AG04450 (cell line): ENCODE measurements at regions not wholly inside any gene's neighbourhood (a gene's known extent, or its start where the extent isn't known, plus 50 kb on each side); places are given as distances from the start of the nearest gene placed in this dataset.

Experiments used
- CTCF ChIA-PET: fragments of 300-600, 350-600 bp; formaldehyde crosslinking; extraction: SDS; loops from one replicate; lab custom pipeline; 2022; ENCODE audit warnings: antibody characterized with exemption, inconsistent platforms; lab: Charles Lee
- POLR2A ChIA-PET: fragments of 350-600 bp; formaldehyde crosslinking; extraction: SDS; loops from one replicate; lab custom pipeline; 2021; ENCODE audit warnings: antibody characterized with exemption, inconsistent platforms; lab: Yijun Ruan, JAX
- DNase-seq: peaks from one replicate; pipeline ENCODE4 v3.0.0-alpha.2; 2011; ENCODE audit warnings: low read depth, low spot score
- H3K27ac ChIP-seq: one replicate; pipeline ENCODE4 v1.5.1; 2012; ENCODE audit warnings: low read depth, low read length, control low read depth
- H3K27me3 ChIP-seq: one replicate; pipeline ENCODE4 v1.6.0; 2012; ENCODE audit warnings: low read length; ENCODE audit not compliant: control insufficient read depth, insufficient read depth
- H3K4me3 ChIP-seq: 2 replicates; pipeline ENCODE4 v1.5.1; 2011; ENCODE audit warnings: mild to moderate bottlenecking, low read depth, low read length, control low read depth
- H3K9me3 ChIP-seq: 2 replicates; pipeline ENCODE4 v1.5.1; 2012; ENCODE audit warnings: low read length; ENCODE audit not compliant: control insufficient read depth, insufficient read depth
- CTCF ChIP-seq: IDR thresholded peaks from 2 replicates; pipeline ENCODE4 v1.5.1; 2011; ENCODE audit warnings: low read depth, low read length, control low read depth, inconsistent platforms

GRCh38 chr20:41717483-41717882 is 99.3 kb upstream of the CHD6 start:
- no peak overlapping the region for H3K4me3 ChIP-seq
- H3K9me3 ChIP-seq = no peaks in the 10 kb centered on the region
- TF ChIP-seq CTCF = no peak
- DNase-seq = no peak
- ChIA-PET CTCF (interaction anchor here (1.3 kb wide), 1 partner anchor 20 kb away, joined by 3 read pairs; no protein-coding TSS in a partner anchor), POLR2A (no interaction called here)
- H3K27me3 ChIP-seq = no peaks in the 10 kb centered on the region
- H3K27ac ChIP-seq = no peak overlapping the region

GRCh38 chr20:41716911-41717310 is 98.7 kb upstream of the CHD6 start:
- no peak overlapping the region for H3K27ac ChIP-seq
- no peak for DNase-seq
- POLR2A ChIA-PET = no interaction called here
- CTCF ChIA-PET = interaction anchor here (1.0 kb wide), 1 partner anchor 18 kb away, joined by 3 read pairs; no protein-coding TSS in a partner anchor
- no peaks in the 10 kb centered on the region for H3K27me3 ChIP-seq
- no peaks in the 10 kb centered on the region for H3K9me3 ChIP-seq
- TF ChIP-seq CTCF = no peak
- no peak overlapping the region for H3K4me3 ChIP-seq

- no peak for DNase-seq
- H3K27ac ChIP-seq = no peak overlapping the region
- H3K4me3 ChIP-seq = no peak overlapping the region
- no peaks in the 10 kb centered on the region for H3K9me3 ChIP-seq
- no peak for TF ChIP-seq CTCF
- no peaks in the 10 kb centered on the region for H3K27me3 ChIP-seq
- ChIA-PET CTCF (interaction anchor here (1.0 kb wide), 1 partner anchor 18 kb away, joined by 3 read pairs; no protein-coding TSS in a partner anchor), POLR2A (no interaction called here)
These were observed 98.3 kb upstream of the CHD6 start for GRCh38 chr20:41716436-41716835.

GRCh38 chr20:41715526-41715925 is 97.3 kb upstream of the CHD6 start:
- H3K27me3 ChIP-seq = no peaks in the 10 kb centered on the region
- no peak overlapping the region for H3K4me3 ChIP-seq
- no peak for DNase-seq
- H3K9me3 ChIP-seq = no peaks in the 10 kb centered on the region
- ChIA-PET POLR2A (no interaction called here), CTCF (interaction anchor here (1.2 to 1.9 kb wide), 2 partner anchors 18 to 22 kb away, joined by 3 to 5 read pairs; no protein-coding TSS in a partner anchor)
- no peak for TF ChIP-seq CTCF
- H3K27ac ChIP-seq = no peak overlapping the region

- TF ChIP-seq CTCF = no peak
- Histone ChIP-seq H3K4me3 (no peak overlapping the region), H3K9me3 (no peaks in the 10 kb centered on the region), H3K27ac (no peak overlapping the region), H3K27me3 (no peaks in the 10 kb centered on the region)
- DNase-seq = no peak
- CTCF ChIA-PET = interaction anchor here (1.9 kb wide), 1 partner anchor 21 kb away, joined by 5 read pairs; no protein-coding TSS in a partner anchor
- POLR2A ChIA-PET = no interaction called here
These were observed 95.9 kb upstream of the CHD6 start for GRCh38 chr20:41714030-41714429.
